ENCODE measurements at regions not wholly inside any gene's neighbourhood (a gene's known extent, or its start where the extent isn't known, plus 50 kb on each side); places are given as distances from the start of the nearest gene placed in this dataset.

- Histone ChIP-seq H3K36me3 (replicated peaks in 1 of 2; ENCODE audit: insufficient read depth in 1 of 2, low read depth in 2 of 2) (no peaks in the 10 kb centered on the region), H3K4me3 (no peak overlapping the region), H3K27me3 (no peaks in the 10 kb centered on the region), H3K9me3 (no peaks in the 10 kb centered on the region), H3K4me1 (no peaks in the 10 kb centered on the region), H3K27ac (no peak overlapping the region)
- DNase-seq (no peak), ATAC-seq (no peak)
- 26 to 29% methylated on average over 4 of the region's 4 CpGs for WGBS, 2 donors
- intact Hi-C loops (cut with DNase I), result no loop called here
- TF ChIP-seq CTCF (IDR thresholded peaks at IDR 0.05), result no peak
- no peak for TF ChIP-seq POLR2A (IDR thresholded peaks at IDR 0.05)
Measured at GRCh38 chrX:6599230-6599860, 64.4 kb upstream of the VCX3A start.

All from body of pancreas (tissue), 4 donors.